SK-N-SH (cell line): ENCODE measurements at regions not wholly inside any gene's neighbourhood (a gene's known extent, or its start where the extent isn't known, plus 50 kb on each side); places are given as distances from the start of the nearest gene placed in this dataset.

Source experiments
- CHD2 ChIP-seq: fragments of 150-350 bp; IDR thresholded peaks from 2 replicates; pipeline ENCODE4 v1.6.1; 2018; ENCODE audit warnings: low read length; ENCODE audit not compliant: partially characterized antibody
- EP300 ChIP-seq, 2 experiments: IDR thresholded peaks; 2 replicates each; pipeline versions ENCODE4 v1.4.0 to v1.6.1; 2012; ENCODE audit warnings: borderline replicate concordance in 1 of 2, low read depth in 1 of 2, low read length in 1 of 2
- EZH2phosphoT487 ChIP-seq: fragments of 200-600 bp; sonication (generic); IDR thresholded peaks from 2 replicates; pipeline ENCODE4 v1.6.1; 2017; ENCODE audit warnings: low read depth, mixed run types, mild to moderate bottlenecking, antibody characterized with exemption, moderate library complexity, borderline replicate concordance
- TAF1 ChIP-seq: IDR thresholded peaks from 2 replicates; pipeline ENCODE4 v1.6.1; 2012; ENCODE audit warnings: low read depth, mild to moderate bottlenecking, low read length, moderate library complexity, borderline replicate concordance
- TCF12 ChIP-seq: IDR thresholded peaks from 2 replicates; pipeline ENCODE4 v1.4.0; 2012
- TF ChIP-seq, protein P1 (sequence below): fragments of 200-600 bp; sonication (generic); IDR thresholded peaks from 2 replicates; pipeline ENCODE4 v1.6.1; 2017; ENCODE audit warnings: antibody characterized with exemption, mild to moderate bottlenecking, moderate library complexity
- TF ChIP-seq, protein P2 (sequence below): IDR thresholded peaks from 2 replicates; pipeline ENCODE4 v1.4.0; 2012; ENCODE audit warnings: low read depth

DNA sequence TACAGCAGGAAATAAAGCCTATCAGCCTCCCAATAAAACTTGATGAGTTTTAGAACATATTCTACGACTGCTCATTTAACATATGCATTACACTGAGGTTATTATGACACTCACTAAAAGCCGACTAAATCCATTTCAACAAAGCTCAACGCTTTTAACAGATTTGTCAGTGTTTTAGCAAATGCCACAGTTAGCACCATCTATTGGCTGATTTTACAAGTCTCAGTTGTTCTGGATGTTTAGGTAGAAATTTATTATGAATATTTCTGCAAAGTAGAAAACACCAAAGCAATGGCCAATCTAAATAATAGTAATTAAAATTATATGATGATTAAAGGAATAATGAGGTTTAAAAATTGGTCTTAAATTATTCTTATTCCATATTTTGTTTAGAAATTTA, 993.2 kb upstream of the PCDH7 start:
- TF ChIP-seq, protein P1, sequence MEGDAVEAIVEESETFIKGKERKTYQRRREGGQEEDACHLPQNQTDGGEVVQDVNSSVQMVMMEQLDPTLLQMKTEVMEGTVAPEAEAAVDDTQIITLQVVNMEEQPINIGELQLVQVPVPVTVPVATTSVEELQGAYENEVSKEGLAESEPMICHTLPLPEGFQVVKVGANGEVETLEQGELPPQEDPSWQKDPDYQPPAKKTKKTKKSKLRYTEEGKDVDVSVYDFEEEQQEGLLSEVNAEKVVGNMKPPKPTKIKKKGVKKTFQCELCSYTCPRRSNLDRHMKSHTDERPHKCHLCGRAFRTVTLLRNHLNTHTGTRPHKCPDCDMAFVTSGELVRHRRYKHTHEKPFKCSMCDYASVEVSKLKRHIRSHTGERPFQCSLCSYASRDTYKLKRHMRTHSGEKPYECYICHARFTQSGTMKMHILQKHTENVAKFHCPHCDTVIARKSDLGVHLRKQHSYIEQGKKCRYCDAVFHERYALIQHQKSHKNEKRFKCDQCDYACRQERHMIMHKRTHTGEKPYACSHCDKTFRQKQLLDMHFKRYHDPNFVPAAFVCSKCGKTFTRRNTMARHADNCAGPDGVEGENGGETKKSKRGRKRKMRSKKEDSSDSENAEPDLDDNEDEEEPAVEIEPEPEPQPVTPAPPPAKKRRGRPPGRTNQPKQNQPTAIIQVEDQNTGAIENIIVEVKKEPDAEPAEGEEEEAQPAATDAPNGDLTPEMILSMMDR: peak; percentile 25; the same call in 1 of the 2 replicates
- TF ChIP-seq, protein P2, sequence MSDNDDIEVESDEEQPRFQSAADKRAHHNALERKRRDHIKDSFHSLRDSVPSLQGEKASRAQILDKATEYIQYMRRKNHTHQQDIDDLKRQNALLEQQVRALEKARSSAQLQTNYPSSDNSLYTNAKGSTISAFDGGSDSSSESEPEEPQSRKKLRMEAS: no peak
- TF ChIP-seq TCF12 (no peak), EP300 (IDR thresholded peaks at IDR 0.05; ENCODE audit: borderline replicate concordance in 1 of 2, low read depth in 1 of 2, low read length in 1 of 2) (no peak), TAF1 (no peak), CHD2 (no peak), EZH2phosphoT487 (no peak)
